OCI-LY1 (cell line): ENCODE measurements at regions not wholly inside any gene's neighbourhood (a gene's known extent, or its start where the extent isn't known, plus 50 kb on each side); places are given as distances from the start of the nearest gene placed in this dataset.

Source experiments
- H2AFZ ChIP-seq: fragments of 200-600 bp; sonication (generic), shearing (Covaris generic); 2 replicates; pipeline ENCODE4 v1.6.0; 2014; ENCODE audit warnings: antibody characterized with exemption, mild to moderate bottlenecking, low read length
- H3F3A ChIP-seq: fragments of 200-600 bp; sonication (generic), shearing (Covaris generic); 2 replicates; pipeline ENCODE4 v1.6.0; 2014; ENCODE audit warnings: mild to moderate bottlenecking, antibody characterized with exemption, low read length, moderate library complexity; ENCODE audit not compliant: insufficient read depth
- H3K27ac ChIP-seq: fragments of 200-600 bp; sonication (generic); 2 replicates; pipeline ENCODE4 v1.5.1; 2014; ENCODE audit warnings: low read length, mixed run types, mild to moderate bottlenecking, low read depth; ENCODE audit not compliant: poor library complexity, severe bottlenecking
- H3K27me3 ChIP-seq: fragments of 200-600 bp; sonication (generic); 2 replicates; pipeline ENCODE4 v1.6.0; 2014; ENCODE audit warnings: antibody characterized with exemption, mild to moderate bottlenecking, low read length, moderate library complexity; ENCODE audit not compliant: insufficient read depth
- H3K36me3 ChIP-seq: fragments of 200-600 bp; sonication (generic); 2 replicates; pipeline ENCODE4 v1.6.1; 2014; ENCODE audit warnings: mild to moderate bottlenecking, antibody characterized with exemption, low read length, moderate library complexity, mixed read lengths; ENCODE audit not compliant: insufficient read depth
- H3K4me1 ChIP-seq: fragments of 200-600 bp; sonication (generic); 2 replicates; pipeline ENCODE4 v1.5.1; 2014; ENCODE audit warnings: mild to moderate bottlenecking, low read length, moderate library complexity; ENCODE audit not compliant: insufficient read depth, severe bottlenecking
- H3K4me2 ChIP-seq: fragments of 200-600 bp; sonication (generic), shearing (Covaris generic); 2 replicates; pipeline ENCODE4 v1.6.1; 2014; ENCODE audit warnings: low read length
- H3K4me3 ChIP-seq: fragments of 200-600 bp; sonication (generic); 2 replicates; pipeline ENCODE4 v1.5.1; 2014; ENCODE audit warnings: low read length, low read depth, mild to moderate bottlenecking, mixed read lengths; ENCODE audit not compliant: poor library complexity, severe bottlenecking
- H3K79me2 ChIP-seq: fragments of 200-600 bp; shearing (Covaris generic); 2 replicates; pipeline ENCODE4 v1.6.1; 2016; ENCODE audit warnings: mixed run types, low read length, mixed read lengths; ENCODE audit not compliant: insufficient read depth
- H3K9ac ChIP-seq: fragments of 200-600 bp; sonication (generic), shearing (Covaris generic); 2 replicates; pipeline ENCODE4 v1.6.1; 2014; ENCODE audit warnings: mild to moderate bottlenecking, low read length, mixed read lengths
- H3K9me2 ChIP-seq: fragments of 200-600 bp; sonication (generic), shearing (Covaris generic); 2 replicates; pipeline ENCODE4 v1.6.1; 2014; ENCODE audit warnings: low read depth, mild to moderate bottlenecking, low read length, mixed read lengths
- H3K9me3 ChIP-seq: fragments of 200-600 bp; shearing (Covaris generic); 2 replicates; pipeline ENCODE4 v1.6.1; 2014; ENCODE audit warnings: low read length, mixed read lengths
- H4K20me1 ChIP-seq: fragments of 200-600 bp; sonication (generic), shearing (Covaris generic); 2 replicates; pipeline ENCODE4 v1.6.0; 2016; ENCODE audit warnings: mild to moderate bottlenecking, low read length; ENCODE audit not compliant: insufficient read depth
- EZH2 ChIP-seq: fragments of 200-600 bp; sonication (generic), shearing (Covaris generic); IDR thresholded peaks from 2 replicates; pipeline ENCODE4 v1.8.0; 2017; ENCODE audit warnings: borderline replicate concordance, mixed run types, mild to moderate bottlenecking, antibody characterized with exemption, low read length, moderate library complexity, mixed read lengths
- TF ChIP-seq, protein P1 (sequence below): fragments of 200-600 bp; sonication (generic), shearing (Covaris generic); IDR thresholded peaks from 2 replicates; pipeline ENCODE4 v1.5.1; 2017; ENCODE audit warnings: mild to moderate bottlenecking, antibody characterized with exemption, low read length, moderate library complexity, mixed read lengths

DNA sequence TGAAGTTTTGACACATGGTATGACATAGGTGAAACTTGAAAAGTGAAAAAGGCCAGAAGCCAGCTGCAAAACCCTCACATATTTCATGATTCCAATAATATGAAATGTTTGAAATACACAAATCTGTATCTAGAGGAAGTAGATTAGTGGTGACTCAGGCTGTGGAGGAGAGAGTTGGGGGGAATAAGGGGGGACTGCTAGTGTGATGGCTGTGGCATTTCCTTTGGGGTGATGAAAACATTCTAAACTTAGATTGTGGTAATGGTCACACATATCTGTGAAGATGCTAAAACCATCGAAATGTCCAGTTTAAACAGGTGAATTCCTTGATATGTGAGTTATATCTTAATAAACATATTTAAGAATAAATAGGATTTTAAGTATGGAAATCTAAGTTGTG lies 343.5 kb upstream of the SFRP2 start:
- no peaks in the 10 kb centered on the region for H3K36me3 ChIP-seq
- TF ChIP-seq, protein P1, sequence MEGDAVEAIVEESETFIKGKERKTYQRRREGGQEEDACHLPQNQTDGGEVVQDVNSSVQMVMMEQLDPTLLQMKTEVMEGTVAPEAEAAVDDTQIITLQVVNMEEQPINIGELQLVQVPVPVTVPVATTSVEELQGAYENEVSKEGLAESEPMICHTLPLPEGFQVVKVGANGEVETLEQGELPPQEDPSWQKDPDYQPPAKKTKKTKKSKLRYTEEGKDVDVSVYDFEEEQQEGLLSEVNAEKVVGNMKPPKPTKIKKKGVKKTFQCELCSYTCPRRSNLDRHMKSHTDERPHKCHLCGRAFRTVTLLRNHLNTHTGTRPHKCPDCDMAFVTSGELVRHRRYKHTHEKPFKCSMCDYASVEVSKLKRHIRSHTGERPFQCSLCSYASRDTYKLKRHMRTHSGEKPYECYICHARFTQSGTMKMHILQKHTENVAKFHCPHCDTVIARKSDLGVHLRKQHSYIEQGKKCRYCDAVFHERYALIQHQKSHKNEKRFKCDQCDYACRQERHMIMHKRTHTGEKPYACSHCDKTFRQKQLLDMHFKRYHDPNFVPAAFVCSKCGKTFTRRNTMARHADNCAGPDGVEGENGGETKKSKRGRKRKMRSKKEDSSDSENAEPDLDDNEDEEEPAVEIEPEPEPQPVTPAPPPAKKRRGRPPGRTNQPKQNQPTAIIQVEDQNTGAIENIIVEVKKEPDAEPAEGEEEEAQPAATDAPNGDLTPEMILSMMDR, result no peak
- no peak for TF ChIP-seq EZH2
- no peaks in the 10 kb centered on the region for H3K9me2 ChIP-seq
- no peaks in the 10 kb centered on the region for H3K9me3 ChIP-seq
- no peaks in the 10 kb centered on the region for H3F3A ChIP-seq
- H3K4me3 ChIP-seq, result no peak overlapping the region
- H3K9ac ChIP-seq, result no peak overlapping the region
- no peaks in the 10 kb centered on the region for H3K4me1 ChIP-seq
- H3K27ac ChIP-seq, result no peak overlapping the region
- no peak overlapping the region for H3K4me2 ChIP-seq
- H4K20me1 ChIP-seq, result no peaks in the 10 kb centered on the region
- H3K27me3 ChIP-seq, result no peaks in the 10 kb centered on the region
- no peaks in the 10 kb centered on the region for H3K79me2 ChIP-seq
- no peak overlapping the region for H2AFZ ChIP-seq

DNA sequence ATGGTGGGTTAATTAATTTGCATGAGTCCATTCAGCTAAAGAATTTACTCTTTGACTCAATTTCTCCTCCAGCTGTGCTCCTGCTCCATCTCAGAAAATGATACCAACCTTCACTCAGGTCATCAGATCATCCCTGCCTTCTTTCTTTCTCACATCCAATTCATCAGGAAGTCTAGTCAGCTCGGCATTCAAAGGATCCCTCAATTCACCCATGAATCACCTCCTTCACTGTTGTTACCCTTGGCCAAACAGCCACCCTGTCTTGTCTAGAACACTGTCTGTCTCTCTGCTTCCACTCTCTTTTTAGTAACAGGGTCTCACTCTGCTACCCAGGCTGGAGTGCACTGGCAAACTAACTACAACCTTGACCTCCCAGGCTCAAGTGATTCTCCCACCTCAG lies 337.4 kb upstream of the SFRP2 start:
- Histone ChIP-seq H3K4me2 (no peak overlapping the region), H3K4me1 (no peaks in the 10 kb centered on the region), H3K9me3 (no peaks in the 10 kb centered on the region), H3K79me2 (no peaks in the 10 kb centered on the region), H3K9ac (no peak overlapping the region), H3K27ac (no peak overlapping the region), H4K20me1 (no peaks in the 10 kb centered on the region), H3K4me3 (no peak overlapping the region), H3K27me3 (no peaks in the 10 kb centered on the region), H3F3A (no peaks in the 10 kb centered on the region), H3K9me2 (no peaks in the 10 kb centered on the region), H2AFZ (no peak overlapping the region), H3K36me3 (no peaks in the 10 kb centered on the region)
- TF ChIP-seq, protein P1, result no peak
- no peak for TF ChIP-seq EZH2

DNA sequence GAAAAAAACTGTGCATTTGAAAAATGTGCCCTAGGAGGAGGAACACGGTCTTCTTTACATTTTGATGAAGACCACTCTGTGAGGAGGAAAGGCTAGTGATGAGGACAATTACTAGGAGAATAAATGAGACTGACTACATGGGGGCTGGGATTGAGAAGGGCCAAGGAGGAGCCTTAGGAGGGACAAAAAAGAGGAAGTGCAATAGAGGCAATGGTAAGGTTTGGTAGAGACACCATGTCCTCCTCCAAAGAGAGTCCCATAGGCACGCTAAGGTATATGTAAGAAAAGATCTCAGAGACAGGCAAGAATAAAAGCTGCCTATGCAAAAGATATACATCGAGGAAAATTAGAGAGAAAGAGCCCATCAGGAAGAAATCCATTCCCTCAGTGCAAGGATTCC lies 336.5 kb upstream of the SFRP2 start:
- Histone ChIP-seq H3K36me3 (no peaks in the 10 kb centered on the region), H3K4me2 (no peak overlapping the region), H3K9me2 (no peaks in the 10 kb centered on the region), H3K9ac (no peak overlapping the region), H3K9me3 (no peaks in the 10 kb centered on the region), H2AFZ (no peak overlapping the region), H3K4me1 (no peaks in the 10 kb centered on the region), H3K4me3 (no peak overlapping the region), H3K27me3 (no peaks in the 10 kb centered on the region), H3K27ac (no peak overlapping the region), H3F3A (no peaks in the 10 kb centered on the region), H3K79me2 (no peaks in the 10 kb centered on the region), H4K20me1 (no peaks in the 10 kb centered on the region)
- no peak for TF ChIP-seq EZH2

DNA sequence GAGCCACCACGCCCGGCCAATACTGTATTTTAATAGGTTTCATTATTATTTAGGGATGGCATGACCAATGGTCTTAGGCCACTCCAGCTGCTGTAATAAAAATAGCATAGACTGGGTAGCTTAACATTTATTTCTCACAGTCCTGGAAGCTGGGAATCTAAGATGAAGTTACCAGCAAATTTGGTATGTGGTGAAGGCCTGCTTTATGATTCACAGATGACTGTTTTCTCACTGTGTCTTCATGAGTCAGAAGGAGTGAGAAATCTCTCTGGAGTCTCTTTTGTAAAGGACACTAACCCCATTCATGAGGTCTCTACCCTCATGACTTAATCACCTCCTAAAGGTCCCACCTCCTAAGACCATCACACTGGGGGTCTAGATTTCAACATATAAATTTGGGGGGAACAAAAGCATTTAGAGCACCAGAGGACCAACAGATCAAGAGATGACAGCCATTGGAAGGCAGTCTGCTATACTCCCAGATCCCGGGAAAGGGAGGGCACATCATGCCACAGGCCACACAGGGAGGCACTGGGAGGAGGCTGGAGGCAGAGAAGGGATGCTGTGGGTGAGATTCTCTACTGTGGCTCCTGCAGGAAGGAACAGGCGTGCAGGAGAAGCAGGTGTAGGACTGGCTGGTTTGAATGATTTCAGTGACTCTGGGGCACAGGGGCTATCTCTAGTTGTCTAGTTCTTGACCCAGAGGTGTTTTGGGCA lies 335.8 kb upstream of the SFRP2 start:
- H3K9me2 ChIP-seq, result no peaks in the 10 kb centered on the region
- H3K27ac ChIP-seq, result no peak overlapping the region
- no peaks in the 10 kb centered on the region for H3K27me3 ChIP-seq
- no peaks in the 10 kb centered on the region for H3K36me3 ChIP-seq
- no peak overlapping the region for H3K4me3 ChIP-seq
- H3K79me2 ChIP-seq, result no peaks in the 10 kb centered on the region
- H2AFZ ChIP-seq, result no peak overlapping the region
- TF ChIP-seq, protein P1, result no peak
- no peak for TF ChIP-seq EZH2
- no peaks in the 10 kb centered on the region for H3F3A ChIP-seq
- H4K20me1 ChIP-seq, result no peaks in the 10 kb centered on the region
- no peaks in the 10 kb centered on the region for H3K4me1 ChIP-seq
- no peak overlapping the region for H3K4me2 ChIP-seq
- H3K9ac ChIP-seq, result no peak overlapping the region
- H3K9me3 ChIP-seq, result no peaks in the 10 kb centered on the region
